ENCODE measurements at regions not wholly inside any gene's neighbourhood (a gene's known extent, or its start where the extent isn't known, plus 50 kb on each side); places are given as distances from the start of the nearest gene placed in this dataset.

DNA sequence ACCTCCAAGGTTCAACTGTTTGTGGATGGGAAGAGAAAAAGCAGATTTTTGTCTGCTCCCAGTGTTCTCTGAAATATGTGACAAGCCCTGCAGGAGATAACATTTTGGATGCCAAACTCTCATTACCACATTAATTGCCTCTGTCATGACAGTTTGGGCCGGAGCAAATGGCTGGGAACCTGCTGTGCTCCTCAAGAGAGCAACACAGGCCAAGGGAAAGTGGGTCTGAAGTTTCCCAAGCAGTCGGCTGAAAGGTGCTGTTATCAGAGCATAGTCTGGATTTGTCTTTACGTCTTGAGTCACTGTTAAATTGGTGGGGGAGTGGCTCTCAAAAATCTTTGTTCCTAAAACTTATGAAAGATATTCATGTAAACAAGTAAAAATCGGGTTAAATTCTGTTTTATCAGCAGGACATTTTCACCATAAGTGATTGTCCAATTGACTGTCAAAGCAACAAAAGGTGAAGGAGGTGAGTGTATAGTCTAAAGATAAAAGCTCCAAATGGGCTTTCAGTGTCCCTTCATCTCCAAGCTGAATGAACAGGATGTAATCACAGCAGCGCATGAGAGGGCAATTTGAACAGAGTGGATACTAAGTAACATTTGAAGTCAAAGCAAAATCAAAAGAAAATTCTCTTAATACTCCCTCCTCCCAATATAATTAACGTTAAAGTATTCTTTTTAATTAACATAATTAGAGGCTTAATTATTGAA, 844.8 kb downstream of the PCDH17 start:
- Histone ChIP-seq H4K20me1 (ENCODE audit: insufficient read depth, low read length) (no peaks in the 10 kb centered on the region), H3K9ac (ENCODE audit: insufficient read depth, low read depth, low read length) (no peak overlapping the region), H3K9me3 (ENCODE audit: low read length) (no peaks in the 10 kb centered on the region; the same call in 1 of the 2 replicates), H3K4me1 (ENCODE audit: insufficient read depth, low read length) (no peaks in the 10 kb centered on the region), H3K27me3 (ENCODE audit: control insufficient read depth in 1 of 2, insufficient read depth in 2 of 2, low read length in 2 of 2) (0 out of 5 replicates have a peak, but pooled peaks cover 0 to 1% of the 10 kb centered on the region in 2 experiments), H3K79me2 (ENCODE audit: insufficient read depth, low read length) (no peaks in the 10 kb centered on the region), H3K27ac (ENCODE audit: extremely low read length, insufficient read depth, low read length) (no peak overlapping the region), H3K36me3 (replicated peaks in 1 of 2; ENCODE audit: control insufficient read depth in 1 of 2, insufficient read depth in 2 of 2, low read length in 2 of 2) (no peaks in the 10 kb centered on the region), H3K4me2 (ENCODE audit: low read depth, low read length) (no peak overlapping the region), H3K4me3 (replicated peaks in 1 of 3; ENCODE audit: insufficient read depth in 1 of 3, low read depth in 2 of 3, low read length in 3 of 3) (no peak overlapping the region), H2AFZ (ENCODE audit: low read length) (no peak overlapping the region)
- BruUV-seq (replicated peaks): no TSS peak
- ATAC-seq (no peak), FAIRE-seq (no peak), DNase-seq (ENCODE audit: low spot score) (no peak)
- in situ Hi-C loops (cut with HindIII; ENCODE audit: extremely low pct_ligation_motif_present, low pct_unique_long_range_greater_than_20kb): no loop called here
- POLR2A ChIA-PET: no interaction called here
- TF ChIP-seq ETV6 (CRISPR knock-in tag; conservative IDR thresholded peaks at IDR 0.05) (no peak), THAP11 (CRISPR knock-in tag; IDR thresholded peaks at IDR 0.05) (no peak), CENPX (CRISPR knock-in tag; IDR thresholded peaks at IDR 0.05) (no peak), NFYC (CRISPR knock-in tag; IDR thresholded peaks at IDR 0.05) (no peak), KMT2A (CRISPR knock-in tag; IDR thresholded peaks at IDR 0.05) (no peak), GATAD1 (CRISPR knock-in tag; IDR thresholded peaks at IDR 0.05) (no peak), RFX3 (CRISPR knock-in tag; IDR thresholded peaks at IDR 0.05) (no peak), ZNF382 (CRISPR knock-in tag; IDR thresholded peaks at IDR 0.05; ENCODE audit: borderline replicate concordance) (no peak), ZBTB1 (CRISPR knock-in tag; IDR thresholded peaks at IDR 0.05; ENCODE audit: borderline replicate concordance) (no peak), SMARCC2 (IDR thresholded peaks at IDR 0.05) (no peak), MED1 (CRISPR knock-in tag; IDR thresholded peaks at IDR 0.05) (no peak), RORA (CRISPR knock-in tag; IDR thresholded peaks at IDR 0.05) (no peak), REL (CRISPR knock-in tag; conservative IDR thresholded peaks at IDR 0.05) (no peak), GATAD2A (CRISPR knock-in tag; IDR thresholded peaks at IDR 0.05) (no peak)
- TF ChIP-seq, protein P1, sequence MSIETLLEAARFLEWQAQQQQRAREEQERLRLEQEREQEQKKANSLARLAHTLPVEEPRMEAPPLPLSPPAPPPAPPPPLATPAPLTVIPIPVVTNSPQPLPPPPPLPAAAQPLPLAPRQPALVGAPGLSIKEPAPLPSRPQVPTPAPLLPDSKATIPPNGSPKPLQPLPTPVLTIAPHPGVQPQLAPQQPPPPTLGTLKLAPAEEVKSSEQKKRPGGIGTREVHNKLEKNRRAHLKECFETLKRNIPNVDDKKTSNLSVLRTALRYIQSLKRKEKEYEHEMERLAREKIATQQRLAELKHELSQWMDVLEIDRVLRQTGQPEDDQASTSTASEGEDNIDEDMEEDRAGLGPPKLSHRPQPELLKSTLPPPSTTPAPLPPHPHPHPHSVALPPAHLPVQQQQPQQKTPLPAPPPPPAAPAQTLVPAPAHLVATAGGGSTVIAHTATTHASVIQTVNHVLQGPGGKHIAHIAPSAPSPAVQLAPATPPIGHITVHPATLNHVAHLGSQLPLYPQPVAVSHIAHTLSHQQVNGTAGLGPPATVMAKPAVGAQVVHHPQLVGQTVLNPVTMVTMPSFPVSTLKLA (IDR thresholded peaks at IDR 0.05): no peak
- TF ChIP-seq, protein P2, sequence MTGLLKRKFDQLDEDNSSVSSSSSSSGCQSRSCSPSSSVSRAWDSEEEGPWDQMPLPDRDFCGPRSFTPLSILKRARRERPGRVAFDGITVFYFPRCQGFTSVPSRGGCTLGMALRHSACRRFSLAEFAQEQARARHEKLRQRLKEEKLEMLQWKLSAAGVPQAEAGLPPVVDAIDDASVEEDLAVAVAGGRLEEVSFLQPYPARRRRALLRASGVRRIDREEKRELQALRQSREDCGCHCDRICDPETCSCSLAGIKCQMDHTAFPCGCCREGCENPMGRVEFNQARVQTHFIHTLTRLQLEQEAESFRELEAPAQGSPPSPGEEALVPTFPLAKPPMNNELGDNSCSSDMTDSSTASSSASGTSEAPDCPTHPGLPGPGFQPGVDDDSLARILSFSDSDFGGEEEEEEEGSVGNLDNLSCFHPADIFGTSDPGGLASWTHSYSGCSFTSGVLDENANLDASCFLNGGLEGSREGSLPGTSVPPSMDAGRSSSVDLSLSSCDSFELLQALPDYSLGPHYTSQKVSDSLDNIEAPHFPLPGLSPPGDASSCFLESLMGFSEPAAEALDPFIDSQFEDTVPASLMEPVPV (CRISPR knock-in tag; IDR thresholded peaks at IDR 0.05): no peak
- TF ChIP-seq, protein P3, sequence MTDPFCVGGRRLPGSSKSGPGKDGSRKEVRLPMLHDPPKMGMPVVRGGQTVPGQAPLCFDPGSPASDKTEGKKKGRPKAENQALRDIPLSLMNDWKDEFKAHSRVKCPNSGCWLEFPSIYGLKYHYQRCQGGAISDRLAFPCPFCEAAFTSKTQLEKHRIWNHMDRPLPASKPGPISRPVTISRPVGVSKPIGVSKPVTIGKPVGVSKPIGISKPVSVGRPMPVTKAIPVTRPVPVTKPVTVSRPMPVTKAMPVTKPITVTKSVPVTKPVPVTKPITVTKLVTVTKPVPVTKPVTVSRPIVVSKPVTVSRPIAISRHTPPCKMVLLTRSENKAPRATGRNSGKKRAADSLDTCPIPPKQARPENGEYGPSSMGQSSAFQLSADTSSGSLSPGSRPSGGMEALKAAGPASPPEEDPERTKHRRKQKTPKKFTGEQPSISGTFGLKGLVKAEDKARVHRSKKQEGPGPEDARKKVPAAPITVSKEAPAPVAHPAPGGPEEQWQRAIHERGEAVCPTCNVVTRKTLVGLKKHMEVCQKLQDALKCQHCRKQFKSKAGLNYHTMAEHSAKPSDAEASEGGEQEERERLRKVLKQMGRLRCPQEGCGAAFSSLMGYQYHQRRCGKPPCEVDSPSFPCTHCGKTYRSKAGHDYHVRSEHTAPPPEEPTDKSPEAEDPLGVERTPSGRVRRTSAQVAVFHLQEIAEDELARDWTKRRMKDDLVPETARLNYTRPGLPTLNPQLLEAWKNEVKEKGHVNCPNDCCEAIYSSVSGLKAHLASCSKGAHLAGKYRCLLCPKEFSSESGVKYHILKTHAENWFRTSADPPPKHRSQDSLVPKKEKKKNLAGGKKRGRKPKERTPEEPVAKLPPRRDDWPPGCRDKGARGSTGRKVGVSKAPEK (CRISPR knock-in tag; IDR thresholded peaks at IDR 0.05; ENCODE audit: borderline replicate concordance): no peak
- CTCF ChIA-PET (ENCODE audit: low intra/inter-chr PET ratio, low total read pairs): no interaction called here
- 17% methylated on average over 6 of the region's 6 CpGs for WGBS (ENCODE audit: low lambda C conversion rate)
- intact Hi-C loops (cut with micrococcal nuclease; ENCODE audit: unreplicated experiment): no loop called here

All from HepG2 (cell line).